Posterior cingulate gyrus (tissue), 11 donors: ENCODE measurements at regions not wholly inside any gene's neighbourhood (a gene's known extent, or its start where the extent isn't known, plus 50 kb on each side); places are given as distances from the start of the nearest gene placed in this dataset.
A peak's percentile ranks its signal among the peaks of the same experiment; 100 is the strongest.
"Not testable (repeated sequence)": the region's sequence is repeated elsewhere in the genome, so short reads cannot be mapped to it uniquely, and the experiment has no call there.

ENCODE experiments used
- DNase-seq, 10 donors: peaks; one replicate each; pipeline versions ENCODE4 v3.0.0 to v3.0.0-alpha.2; 2020 to 2021; ENCODE audit warnings: mixed read lengths in 3 of 10
- intact Hi-C: fragments of 100-400 bp; cut with DNase I; formaldehyde crosslinking; loops from one replicate; pipeline ENCODE4 v1.15.1; 2023

DNA sequence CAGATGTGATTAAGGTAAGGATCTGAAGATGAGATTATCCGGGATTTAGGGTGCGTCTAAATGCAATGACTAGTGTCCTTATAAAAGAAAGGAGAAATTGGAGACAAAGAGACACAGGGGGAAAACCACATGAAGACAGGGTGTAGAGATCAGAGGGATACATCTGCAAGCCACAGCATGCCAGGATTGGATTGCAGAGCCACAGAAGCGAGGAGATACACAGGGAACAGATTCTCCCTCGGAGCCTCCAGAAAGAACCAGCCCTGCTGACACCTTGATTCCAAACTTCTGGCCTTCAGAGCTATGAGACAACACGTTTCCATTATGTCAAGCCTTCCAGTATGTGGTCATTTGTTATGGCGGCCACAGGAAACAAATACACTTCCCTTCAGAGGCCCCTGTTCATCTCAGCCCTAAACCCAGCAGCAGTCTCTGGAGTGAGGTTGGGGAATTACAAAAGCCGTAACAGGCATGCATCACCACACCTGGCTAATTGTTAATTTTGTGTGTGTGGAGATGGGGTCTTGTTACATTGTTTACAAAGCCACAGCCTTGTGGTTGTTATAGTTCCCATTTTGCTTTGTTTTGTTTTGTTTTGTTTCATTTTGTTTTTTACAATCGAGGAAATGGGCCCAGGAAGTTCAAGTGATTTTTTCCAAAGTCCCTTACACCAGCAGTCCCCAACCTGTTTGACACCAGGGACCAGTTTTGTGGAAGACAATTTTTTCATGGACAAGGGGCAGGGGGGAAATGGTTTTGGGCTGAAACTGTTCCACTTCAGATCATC is 51.6 kb upstream of the LYRM9 start:
- DNase-seq: no peak
- intact Hi-C loops: no loop called here

- DNase-seq: peak in 1 of 10 donors; percentile 24
- intact Hi-C loops: no loop called here
These were observed 52.1 kb upstream of the LYRM9 start for GRCh38 chr17:27945333-27945616.

DNA sequence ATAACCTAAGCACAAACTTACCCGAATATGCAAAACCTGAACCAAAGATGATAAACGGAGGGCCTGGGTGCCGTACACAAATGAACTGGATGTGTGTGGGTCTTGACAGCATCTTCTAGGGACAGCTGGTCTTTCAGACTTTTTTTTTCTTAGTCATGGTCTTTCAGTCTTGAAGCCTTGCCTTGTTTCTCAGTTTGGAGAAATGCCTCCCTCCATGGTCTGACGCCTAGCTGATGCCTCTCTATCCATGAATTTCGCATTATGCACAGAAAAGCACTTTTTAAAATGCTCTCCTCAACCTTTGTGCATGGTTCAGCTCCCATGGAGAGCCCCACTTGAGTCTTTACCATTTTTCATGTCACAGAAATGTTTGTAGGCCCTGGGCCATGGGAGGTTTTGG is 52.8 kb upstream of the LYRM9 start:
- peak in 1 of 10 donors; percentile 7 for DNase-seq

DNA sequence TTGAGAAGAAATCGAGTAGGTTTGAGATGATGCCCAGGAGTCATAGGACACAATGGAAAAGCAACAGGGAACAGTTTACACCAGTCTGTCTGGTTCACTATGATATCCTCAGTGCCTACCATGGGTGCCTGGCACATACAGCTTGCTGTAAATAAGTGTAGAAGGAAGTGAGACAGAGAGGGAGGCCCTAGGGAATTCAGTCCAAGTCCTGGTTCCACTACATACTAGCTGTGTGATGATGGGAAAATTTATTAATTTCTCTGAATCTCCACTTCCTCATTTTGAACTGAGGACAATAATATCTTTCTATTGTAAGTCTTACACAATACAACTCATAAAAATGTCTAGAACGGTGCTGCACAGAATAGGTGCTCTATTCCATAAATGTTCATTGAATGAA is 53.3 kb upstream of the LYRM9 start:
- intact Hi-C loops: no loop called here

More for the DNA sequence above, 52.8 kb upstream of the LYRM9 start:
- intact Hi-C loops: no loop called here

GRCh38 chr17:27947005-27947406 is 53.8 kb upstream of the LYRM9 start:
- intact Hi-C loops: no loop called here
- peak in 1 of 10 donors; percentile 76 for DNase-seq

More for the DNA sequence above, 53.3 kb upstream of the LYRM9 start:
- DNase-seq: peak in 1 of 10 donors; percentile 42

DNA sequence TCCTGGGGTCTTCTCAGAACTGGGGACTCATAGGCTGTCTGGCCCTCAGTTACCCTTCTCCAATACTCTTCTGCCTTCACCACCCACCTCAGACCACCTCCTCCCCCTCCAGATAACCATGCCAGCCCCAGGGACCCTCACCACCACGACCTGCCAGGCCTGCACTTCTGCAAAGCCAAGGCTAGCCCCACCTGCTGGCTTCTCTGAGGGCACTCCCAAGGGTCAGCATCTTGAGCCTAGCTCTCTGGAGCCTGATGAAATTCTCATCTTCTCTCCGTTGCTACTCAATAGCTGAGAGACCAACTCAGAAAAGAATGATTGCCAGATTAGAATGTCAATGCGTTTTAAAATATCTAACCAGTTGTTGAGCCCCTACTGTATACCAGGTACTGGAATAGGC is 56.1 kb upstream of the LYRM9 start:
- intact Hi-C loops: no loop called here
- DNase-seq: peak in 1 of 10 donors; percentile 7

DNA sequence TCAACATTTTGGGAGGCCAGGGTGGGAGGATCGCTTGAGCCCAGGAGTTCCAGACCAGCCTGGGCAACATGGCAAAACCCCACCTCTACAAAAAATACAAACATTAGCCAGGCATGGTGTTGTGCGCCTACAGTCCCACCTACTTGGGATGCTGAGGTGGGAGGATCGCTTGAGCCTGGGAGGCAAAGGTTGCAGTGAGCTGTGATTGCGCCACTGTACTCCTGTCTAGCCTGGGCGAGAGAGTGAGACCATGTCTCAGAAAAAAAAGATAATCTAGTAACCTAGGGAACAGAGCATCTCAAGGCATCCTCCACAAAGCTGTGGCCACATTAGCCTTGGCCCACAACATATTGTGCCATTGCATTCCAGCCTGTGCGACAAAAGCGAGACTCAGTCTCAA is 57.1 kb upstream of the LYRM9 start:
- intact Hi-C loops: not testable (repeated sequence)
- peak in 1 of 10 donors; percentile 49 for DNase-seq

DNA sequence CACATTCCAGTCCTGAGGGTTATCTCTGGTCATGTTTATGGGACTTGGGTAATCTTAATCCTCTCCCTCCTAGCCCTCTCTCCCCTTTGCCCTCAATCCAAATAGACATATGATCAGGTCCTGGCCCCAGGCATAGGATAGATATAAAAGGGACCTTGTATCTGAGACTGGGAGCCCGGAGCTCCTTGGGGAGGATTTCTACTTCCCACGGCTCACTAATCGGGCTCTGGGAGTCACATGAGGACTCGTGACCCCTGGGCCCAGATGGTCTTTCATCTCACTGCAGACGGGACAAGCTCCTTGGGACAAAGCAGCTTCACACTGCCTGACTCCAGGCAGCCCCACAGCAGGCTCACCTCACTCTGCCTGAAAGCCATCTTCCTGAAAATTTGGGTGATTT is 57.8 kb upstream of the LYRM9 start:
- DNase-seq: peak in 1 of 10 donors; percentile 70
- intact Hi-C loops: no loop called here

- intact Hi-C loops: no loop called here
- DNase-seq: no peak
These were observed 58.7 kb upstream of the LYRM9 start for GRCh38 chr17:27951872-27952271.

GRCh38 chr17:27952366-27952765 is 59.2 kb upstream of the LYRM9 start:
- DNase-seq: no peak
- intact Hi-C loops: no loop called here

DNA sequence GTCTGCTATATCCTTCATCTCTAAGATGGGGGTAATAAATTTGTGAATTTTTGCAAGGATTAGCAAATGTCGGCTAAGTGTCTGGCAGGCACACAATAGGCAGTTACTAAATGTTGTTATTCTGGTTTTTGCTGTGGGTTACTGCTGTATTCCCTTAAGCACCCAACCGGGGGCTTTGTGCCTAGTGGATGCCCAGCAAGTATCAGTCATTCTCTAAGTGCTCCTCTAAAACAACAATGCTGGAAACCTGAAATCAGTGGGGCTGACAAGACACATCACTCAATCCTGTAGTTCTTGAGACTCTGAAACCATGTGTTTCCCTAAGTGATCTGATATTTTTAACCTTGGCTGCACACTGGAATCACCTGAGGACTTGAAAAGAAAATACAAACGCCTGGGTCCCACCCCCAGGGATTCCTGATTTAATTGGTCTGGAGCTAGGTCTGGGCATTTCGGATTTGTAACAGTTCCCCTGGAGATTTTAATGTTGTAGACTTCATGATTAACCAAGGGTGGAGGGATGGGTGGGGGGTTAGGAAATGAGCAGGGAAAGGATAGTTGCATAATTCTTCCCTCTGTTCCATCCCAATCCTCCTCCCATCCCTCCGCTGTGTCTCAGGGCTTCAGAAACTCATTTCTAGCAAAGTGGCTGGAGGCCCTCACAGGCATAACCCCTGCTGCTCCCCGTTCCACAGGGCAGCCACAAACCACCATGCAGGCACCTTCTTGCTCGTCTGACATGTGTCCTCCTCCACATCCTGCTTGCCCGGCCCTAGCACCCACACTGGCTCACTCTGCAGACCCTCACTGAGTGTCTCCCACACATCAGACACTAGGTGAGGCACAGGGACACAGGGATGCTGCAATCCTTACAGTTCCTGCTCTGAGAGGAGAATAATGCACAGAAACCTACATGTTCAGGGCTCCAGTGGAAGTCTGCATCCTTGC is 61.7 kb upstream of the LYRM9 start:
- intact Hi-C loops: no loop called here
- DNase-seq: no peak

DNA sequence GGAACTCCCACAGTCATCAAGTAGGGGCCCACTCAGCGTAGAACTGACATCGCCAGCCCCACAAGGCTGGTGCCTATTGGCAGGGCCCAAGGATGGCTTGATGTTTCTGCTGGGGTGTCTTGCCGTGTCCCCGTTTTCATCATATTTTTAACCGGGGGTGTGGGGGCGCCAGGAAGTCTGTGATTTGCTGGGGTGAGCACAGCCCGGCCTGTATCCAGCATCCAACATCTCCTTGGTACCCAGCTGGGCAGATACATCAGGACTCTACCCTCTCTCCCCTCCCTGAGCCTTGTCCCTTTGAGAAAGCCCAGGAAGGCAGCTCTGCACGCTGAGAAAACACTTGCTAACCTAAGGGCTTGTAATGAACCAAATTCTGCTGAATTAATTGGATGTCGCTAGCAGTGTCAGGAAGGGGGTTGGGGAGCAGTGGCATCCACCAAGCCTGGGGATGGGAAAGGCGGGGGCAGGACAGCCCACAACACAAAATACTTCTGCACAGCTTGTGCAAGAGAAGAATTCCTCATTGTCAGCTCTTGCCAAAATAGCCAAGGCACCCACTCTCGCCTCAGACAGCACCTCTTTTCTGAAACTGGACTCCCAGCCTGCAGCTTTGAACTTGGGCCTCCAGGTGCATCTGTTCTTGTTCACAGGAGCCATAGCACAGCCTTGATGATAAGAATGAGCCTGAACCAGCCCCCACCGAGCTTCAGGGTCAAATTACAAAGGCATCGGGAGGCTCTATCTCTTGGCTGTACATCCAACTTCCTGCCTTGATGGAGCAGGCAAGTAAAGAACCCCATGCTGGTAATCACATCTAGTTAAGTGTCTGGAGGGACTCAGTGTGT is 63.7 kb upstream of the LYRM9 start:
- intact Hi-C loops: no loop called here
- DNase-seq: peak in 7 of 10 donors; percentile 14 to 90 (median 52)

DNA sequence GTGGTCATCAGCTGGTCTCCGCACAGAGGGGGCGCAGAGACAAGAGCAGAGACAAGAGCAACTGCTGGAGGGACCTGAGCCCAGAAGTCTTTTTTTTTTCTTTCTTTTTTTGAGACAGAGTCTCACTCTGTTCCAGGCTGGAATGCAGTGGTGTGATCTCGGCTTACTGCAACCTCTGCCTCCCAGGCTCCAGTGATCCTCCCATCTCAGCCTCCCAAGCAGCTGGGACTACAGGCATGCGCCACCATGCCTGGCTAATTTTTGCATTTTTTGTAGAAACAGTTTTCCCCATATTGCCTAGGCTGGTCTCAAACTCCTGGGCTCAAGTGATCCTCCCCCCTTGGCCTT is 64.3 kb upstream of the LYRM9 start:
- intact Hi-C loops, DNase-seq: not testable (repeated sequence)

- no peak for DNase-seq
- intact Hi-C loops: no loop called here
These were observed 65.7 kb upstream of the LYRM9 start for GRCh38 chr17:27958708-27959381.

GRCh38 chr17:27959382-27959709 is 66.2 kb upstream of the LYRM9 start:
- intact Hi-C loops: no loop called here
- DNase-seq: no peak

- intact Hi-C loops: no loop called here
- no peak for DNase-seq
These were observed 67.2 kb upstream of the LYRM9 start for GRCh38 chr17:27960183-27960849.

DNA sequence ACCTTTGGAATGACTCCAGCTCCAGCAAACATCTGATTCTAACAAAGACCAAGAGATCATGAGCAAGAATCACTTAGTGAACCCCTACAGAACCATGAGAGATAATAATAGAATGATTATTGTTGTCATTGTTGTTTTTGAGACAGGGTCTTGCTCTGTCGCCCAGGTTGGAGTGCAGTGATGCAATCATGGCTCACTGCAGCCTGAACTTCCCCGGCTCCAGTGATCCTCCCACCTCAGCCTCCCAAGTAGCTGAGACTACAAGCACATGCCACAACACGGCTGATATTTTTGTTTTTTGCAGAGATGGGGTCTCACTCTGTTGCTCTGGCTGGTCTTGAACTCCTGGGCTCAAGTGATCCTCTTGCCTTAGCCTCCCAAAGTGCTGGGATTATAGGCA is 69.4 kb upstream of the LYRM9 start:
- intact Hi-C loops, DNase-seq: not testable (repeated sequence)

GRCh38 chr17:27965224-27965623 is 72.1 kb upstream of the LYRM9 start:
- intact Hi-C loops: no loop called here

GRCh38 chr17:27968206-27968732 is 74.2 kb upstream of the NLK start:
- DNase-seq: peak in 8 of 10 donors; percentile 47 to 93 (median 69)

More at GRCh38 chr17:27965224-27965623, 72.1 kb upstream of the LYRM9 start:
- DNase-seq: no peak

More at GRCh38 chr17:27968206-27968732, 74.2 kb upstream of the NLK start:
- intact Hi-C loops: no loop called here
